DMS53 treated with DMSO at 0.1 percent for 48 hours (cell line): ENCODE measurements at regions not wholly inside any gene's neighbourhood (a gene's known extent, or its start where the extent isn't known, plus 50 kb on each side); places are given as distances from the start of the nearest gene placed in this dataset.

Experiments used
- DNase-seq: peaks from one replicate; lab custom pipeline; 2025; ENCODE audit not compliant: unreplicated experiment; lab: John Stamatoyannopoulos, UW

- DNase-seq = no peak
Measured at GRCh38 chr2:150020221-150020620, 432.6 kb upstream of the MMADHC start.

- no peak for DNase-seq
Measured at GRCh38 chr2:150019063-150019462, 431.5 kb upstream of the MMADHC start.

- no peak for DNase-seq
Measured at GRCh38 chr2:150012986-150013385, 425.4 kb upstream of the MMADHC start.

GRCh38 chr2:150011161-150011730 is 423.7 kb upstream of the MMADHC start:
- no peak for DNase-seq

- no peak for DNase-seq
Measured at GRCh38 chr2:150008901-150009300, 421.3 kb upstream of the MMADHC start.

- DNase-seq = no peak
Measured at GRCh38 chr2:150007815-150008430, 420.3 kb upstream of the MMADHC start.

- no peak for DNase-seq
Measured at GRCh38 chr2:150006591-150006990, 419.0 kb upstream of the MMADHC start.

GRCh38 chr2:150003544-150003943 is 416.0 kb upstream of the MMADHC start:
- DNase-seq = no peak

- DNase-seq = no peak
Measured at GRCh38 chr2:150001788-150002187, 414.2 kb upstream of the MMADHC start.

GRCh38 chr2:149996901-149997300 is 409.3 kb upstream of the MMADHC start:
- DNase-seq = no peak

GRCh38 chr2:149994057-149994728 is 406.6 kb upstream of the MMADHC start:
- peak; percentile 1 for DNase-seq

- no peak for DNase-seq
Measured at GRCh38 chr2:149993316-149993715, 405.7 kb upstream of the MMADHC start.

- DNase-seq = no peak
Measured at GRCh38 chr2:149991576-149991975, 404.0 kb upstream of the MMADHC start.

GRCh38 chr2:149990965-149991364 is 403.4 kb upstream of the MMADHC start:
- no peak for DNase-seq

- no peak for DNase-seq
Measured at GRCh38 chr2:149989447-149990063, 402.0 kb upstream of the MMADHC start.

GRCh38 chr2:149988361-149988760 is 400.8 kb upstream of the MMADHC start:
- DNase-seq = no peak

GRCh38 chr2:149986861-149987260 is 399.3 kb upstream of the MMADHC start:
- DNase-seq = no peak

- no peak for DNase-seq
Measured at GRCh38 chr2:149984311-149984710, 396.7 kb upstream of the MMADHC start.

- no peak for DNase-seq
Measured at GRCh38 chr2:149972066-149972465, 384.5 kb upstream of the MMADHC start.

GRCh38 chr2:149954981-149955600 is 367.5 kb upstream of the MMADHC start:
- no peak for DNase-seq

GRCh38 chr2:149953627-149954026 is 366.1 kb upstream of the MMADHC start:
- no peak for DNase-seq

- DNase-seq = no peak
Measured at GRCh38 chr2:149931486-149931885, 343.9 kb upstream of the MMADHC start.
